HL-60/S4 treated with phorbol 12-myristate 13-acetate at 8.2 ng/mL for 4 days and 3 days (cell line): ENCODE measurements at regions not wholly inside any gene's neighbourhood (a gene's known extent, or its start where the extent isn't known, plus 50 kb on each side); places are given as distances from the start of the nearest gene placed in this dataset.
"Not testable (repeated sequence)": the region's sequence is repeated elsewhere in the genome, so short reads cannot be mapped to it uniquely, and the experiment has no call there.

Source experiments
- in situ Hi-C: fragments of 300-500 bp; cut with MboI; formaldehyde crosslinking; loops from 2 replicates; pipeline ENCODE4 v1.15.0; 2022; ENCODE audit warnings: low sequenced_read_pairs

DNA sequence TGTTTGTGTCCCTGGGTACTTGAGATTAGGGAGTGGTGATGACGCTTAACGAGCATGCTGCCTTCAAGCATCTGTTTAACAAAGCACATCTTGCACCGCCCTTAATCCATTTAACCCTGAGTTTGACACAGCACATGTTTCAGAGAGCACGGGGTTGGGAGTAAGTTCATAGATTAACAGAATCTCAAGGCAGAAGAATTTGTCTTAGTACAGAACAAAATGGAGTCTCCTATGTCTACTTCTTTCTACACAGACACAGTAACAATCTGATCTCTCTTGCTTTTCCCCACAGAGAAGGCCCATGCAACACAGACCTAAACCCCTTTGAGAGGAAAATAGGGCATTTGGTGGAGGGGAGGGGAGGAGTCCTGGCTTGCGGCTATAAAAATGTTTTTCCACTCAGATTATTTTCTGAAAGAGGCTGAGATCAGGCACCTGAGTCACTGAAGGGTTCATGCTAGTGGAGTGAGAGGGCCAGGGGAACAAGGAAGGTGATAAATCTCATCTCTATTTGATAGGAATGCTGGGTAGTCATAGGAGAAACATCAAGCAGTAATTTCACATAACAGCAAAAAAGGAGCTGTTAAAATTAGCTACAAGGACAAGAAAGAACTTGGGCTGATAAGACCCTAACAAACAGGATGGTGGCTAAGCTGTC is 136.9 kb downstream of the OR2B2 start:
- in situ Hi-C loops: not testable (repeated sequence)

DNA sequence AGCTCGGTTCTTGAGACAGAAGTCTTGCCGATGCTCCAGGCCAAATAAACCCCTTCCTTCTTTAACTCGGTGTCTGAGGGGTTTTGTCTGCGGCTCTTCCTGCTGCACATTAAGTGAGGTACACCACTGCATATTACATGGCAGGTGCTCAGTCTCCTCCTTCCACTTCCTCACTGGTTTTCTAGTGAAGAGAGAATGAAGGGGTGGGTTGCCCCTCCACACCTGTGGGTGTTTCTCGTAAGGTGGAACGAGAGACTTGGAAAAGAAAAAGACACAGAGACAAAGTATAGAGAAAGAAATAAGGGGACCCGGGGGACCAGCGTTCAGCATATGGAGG is 138.0 kb downstream of the OR2B2 start:
- in situ Hi-C loops: not testable (repeated sequence)

GRCh38 chr6:27773542-27774263 is 138.5 kb downstream of the OR2B2 start:
- in situ Hi-C loops: not testable (repeated sequence)

GRCh38 chr6:27772261-27773001 is 139.8 kb downstream of the OR2B2 start:
- in situ Hi-C loops: no loop called here

- in situ Hi-C loops: no loop called here
Observed at GRCh38 chr6:27771235-27771634, 141.0 kb downstream of the OR2B2 start.

DNA sequence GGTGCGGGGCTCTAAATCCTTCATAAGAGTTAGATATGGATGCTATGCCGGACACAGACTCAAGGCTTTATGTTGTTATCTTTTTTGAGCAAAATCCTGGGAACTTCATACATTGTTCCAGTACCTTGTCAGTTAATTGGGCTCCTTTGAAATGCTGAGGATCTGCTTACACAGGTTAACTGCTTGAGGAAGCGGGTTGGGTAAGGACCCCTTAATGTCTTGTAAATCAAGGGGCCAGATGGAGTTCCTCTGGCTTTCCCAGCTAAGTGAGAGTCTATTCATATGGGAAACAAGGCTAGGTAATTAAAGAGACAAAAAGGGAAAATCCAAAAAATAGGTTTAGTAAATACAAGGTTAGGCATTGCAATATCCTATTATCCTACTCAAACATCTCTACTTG is 141.5 kb downstream of the OR2B2 start:
- in situ Hi-C loops: no loop called here

DNA sequence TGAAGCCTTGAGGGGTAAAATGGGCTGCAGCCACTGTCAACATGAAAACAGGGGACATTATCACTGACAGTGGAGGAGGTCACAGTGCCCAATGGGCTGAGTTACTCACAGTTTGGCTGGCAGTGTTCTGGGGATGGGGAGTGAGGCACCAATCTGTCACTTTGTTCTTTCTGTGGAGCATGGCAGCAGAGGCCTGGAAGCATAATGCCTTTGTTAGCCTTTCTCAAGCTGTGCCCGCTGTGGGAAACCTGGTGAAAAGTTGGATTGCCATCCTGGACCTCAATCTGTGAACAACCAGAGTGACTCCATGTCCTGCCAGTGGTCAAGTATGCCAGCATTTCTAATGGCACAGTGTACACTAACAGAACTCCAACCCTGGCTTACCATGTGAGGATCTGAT is 143.6 kb downstream of the OR2B2 start:
- in situ Hi-C loops: no loop called here

DNA sequence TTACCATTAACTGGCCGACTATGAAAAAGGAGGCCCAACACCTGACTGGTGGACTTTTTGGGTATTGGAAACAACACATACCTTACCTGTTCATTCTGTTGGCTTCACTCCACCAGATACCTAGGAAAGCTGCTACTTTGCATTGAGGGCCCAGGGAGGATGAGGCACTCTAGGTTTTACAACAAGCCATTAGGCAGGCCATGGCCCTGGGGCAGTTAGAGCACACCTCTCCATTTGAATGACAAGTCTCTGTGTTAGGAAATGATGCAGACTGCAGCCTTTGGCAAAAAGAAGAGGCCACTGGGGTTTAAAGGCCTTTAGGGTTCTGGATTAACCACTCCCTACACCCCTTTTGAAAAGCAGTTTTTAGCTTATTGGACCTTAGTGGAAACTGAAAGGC is 144.3 kb downstream of the OR2B2 start:
- in situ Hi-C loops: no loop called here

DNA sequence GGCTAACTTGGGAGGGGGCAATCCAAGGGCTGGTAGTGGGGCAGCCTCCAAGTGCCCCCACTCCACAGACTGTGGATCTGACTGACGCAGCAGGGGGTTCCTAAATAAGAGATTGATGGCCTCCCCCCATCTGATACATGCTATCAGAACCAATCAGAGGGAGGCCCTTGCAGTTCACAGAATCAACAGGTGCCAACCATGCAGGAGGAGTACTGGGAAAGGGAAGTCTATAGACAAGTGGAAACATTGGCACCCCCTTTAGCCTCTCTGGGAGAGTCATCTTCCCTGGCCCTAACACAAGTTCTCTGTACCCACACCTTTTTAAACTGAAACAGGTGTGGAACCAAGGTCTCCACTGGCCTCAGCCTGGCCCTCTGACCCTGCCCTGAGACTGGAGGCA is 145.8 kb downstream of the OR2B2 start:
- in situ Hi-C loops: no loop called here

- in situ Hi-C loops: no loop called here
Observed at GRCh38 chr6:27765028-27765590, 147.1 kb downstream of the OR2B2 start.

- in situ Hi-C loops: no loop called here
Observed at GRCh38 chr6:27761391-27761790, 150.8 kb downstream of the OR2B2 start.

DNA sequence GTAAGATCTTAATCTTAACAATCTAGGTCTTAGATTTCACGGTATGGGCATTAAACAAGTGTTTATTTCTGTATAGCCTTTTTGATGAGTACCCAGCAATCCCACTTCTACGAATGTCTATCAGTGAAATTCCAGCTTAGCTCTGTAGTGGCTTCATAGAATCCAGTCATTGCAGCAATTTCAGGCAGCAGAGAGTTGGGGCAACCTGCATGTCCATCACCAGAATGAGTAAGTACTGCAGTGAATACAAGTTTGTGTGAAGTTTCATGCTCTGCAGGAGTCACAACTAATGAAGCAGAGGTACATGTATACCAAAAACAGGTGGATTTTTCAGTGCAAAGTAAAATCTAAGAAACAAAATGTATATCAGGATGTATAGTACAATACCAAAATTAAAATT is 151.7 kb downstream of the OR2B2 start:
- in situ Hi-C loops: no loop called here

DNA sequence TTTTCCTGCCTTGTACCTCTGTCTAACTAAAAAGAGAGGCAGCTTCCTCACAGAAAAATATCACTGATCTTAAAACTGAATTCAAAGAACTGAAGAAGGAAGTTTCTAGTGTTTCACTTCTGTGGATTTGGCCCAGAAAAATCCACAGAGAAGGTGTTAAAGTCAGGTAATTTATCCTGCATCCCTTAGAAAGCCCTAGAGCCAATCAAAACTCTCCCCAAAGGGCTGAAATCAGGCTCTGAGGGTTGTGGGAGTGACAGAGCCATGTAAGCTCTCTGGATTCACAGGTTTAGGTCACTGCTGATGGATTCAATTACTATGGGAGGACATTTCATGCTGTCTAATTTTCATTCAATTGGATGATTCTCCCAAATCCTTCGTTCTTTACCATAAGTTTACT is 152.3 kb downstream of the OR2B2 start:
- in situ Hi-C loops: no loop called here

DNA sequence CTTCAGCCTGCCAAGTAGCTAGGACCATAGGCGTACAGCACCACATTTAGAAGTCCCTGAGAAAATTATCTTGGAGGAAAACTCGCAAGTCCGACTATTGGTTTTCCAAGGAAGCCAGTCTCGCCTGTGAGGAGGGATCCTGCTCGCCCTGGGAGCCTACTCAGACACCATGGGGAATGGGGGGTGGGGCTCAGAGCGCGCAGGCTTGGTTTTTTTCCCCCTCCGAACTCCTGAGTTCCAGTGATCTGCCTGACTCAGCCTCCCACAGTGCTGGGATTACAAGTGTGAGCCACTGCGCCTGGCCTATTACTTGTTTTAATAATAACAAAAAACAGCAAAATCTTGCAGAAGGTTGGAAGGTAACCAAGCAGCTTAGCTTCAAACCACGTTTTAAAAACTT is 153.7 kb downstream of the OR2B2 start:
- in situ Hi-C loops: no loop called here

DNA sequence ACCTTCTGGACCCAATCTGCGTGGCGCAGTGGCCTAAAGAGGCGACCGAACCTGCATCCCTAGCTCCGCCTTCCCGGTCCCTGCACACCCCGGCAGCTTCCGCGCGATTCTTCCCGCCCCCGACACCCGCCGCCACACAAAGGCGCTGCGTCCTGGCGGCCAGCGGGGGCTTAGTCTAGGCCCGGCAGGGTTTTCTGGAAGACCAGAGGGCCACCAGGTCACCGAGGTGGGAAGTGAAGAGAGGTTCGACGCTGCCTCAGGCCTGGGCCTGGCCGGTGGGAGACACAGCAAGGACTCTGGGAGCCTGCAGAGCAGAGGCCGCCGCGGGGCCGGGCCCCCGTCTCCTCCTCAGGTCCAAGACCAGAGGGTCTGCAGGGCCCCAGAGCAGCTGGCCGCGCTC is 154.9 kb downstream of the OR2B2 start:
- in situ Hi-C loops: no loop called here

DNA sequence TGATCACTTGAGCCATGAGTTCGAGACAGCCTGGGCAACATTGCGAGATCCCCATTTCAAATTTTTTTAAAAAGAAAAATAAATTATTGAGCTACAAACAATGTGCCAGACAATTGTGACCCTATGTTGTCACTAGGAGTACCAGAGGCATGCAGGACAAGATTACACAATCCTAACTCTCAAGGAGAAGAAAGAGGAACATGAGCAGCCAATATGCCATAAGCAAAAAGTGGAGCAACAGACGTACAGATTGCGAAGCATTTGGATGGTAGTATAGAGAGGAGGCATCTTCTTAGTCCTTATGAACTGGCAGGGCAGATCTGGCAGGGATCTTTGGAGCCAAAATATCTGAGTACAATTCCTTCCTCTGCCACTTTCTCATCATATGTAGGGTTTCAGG is 156.4 kb downstream of the OR2B2 start:
- in situ Hi-C loops: no loop called here

DNA sequence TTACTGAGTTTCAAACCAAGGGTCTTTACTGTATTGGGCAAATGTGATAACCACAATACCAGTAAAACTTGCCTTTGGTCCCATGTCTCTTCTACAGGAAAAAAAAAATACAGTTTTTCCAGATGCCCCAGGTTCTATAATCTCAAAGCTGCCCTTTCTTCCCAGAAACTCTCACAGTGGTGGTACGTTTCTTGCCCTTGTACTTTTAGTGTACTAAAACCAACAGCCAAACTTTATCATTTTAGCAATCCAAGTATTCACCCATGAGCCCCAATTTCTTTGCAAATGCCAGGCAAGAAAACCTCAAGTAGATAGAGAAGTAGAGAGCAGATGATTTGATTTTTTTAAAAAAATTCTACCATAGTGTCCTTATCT is 157.8 kb downstream of the OR2B2 start:
- in situ Hi-C loops: no loop called here

GRCh38 chr6:27753668-27754407 is 158.4 kb downstream of the OR2B2 start:
- in situ Hi-C loops: no loop called here

- in situ Hi-C loops: no loop called here
Observed at GRCh38 chr6:27752038-27752885, 159.9 kb downstream of the OR2B2 start.

DNA sequence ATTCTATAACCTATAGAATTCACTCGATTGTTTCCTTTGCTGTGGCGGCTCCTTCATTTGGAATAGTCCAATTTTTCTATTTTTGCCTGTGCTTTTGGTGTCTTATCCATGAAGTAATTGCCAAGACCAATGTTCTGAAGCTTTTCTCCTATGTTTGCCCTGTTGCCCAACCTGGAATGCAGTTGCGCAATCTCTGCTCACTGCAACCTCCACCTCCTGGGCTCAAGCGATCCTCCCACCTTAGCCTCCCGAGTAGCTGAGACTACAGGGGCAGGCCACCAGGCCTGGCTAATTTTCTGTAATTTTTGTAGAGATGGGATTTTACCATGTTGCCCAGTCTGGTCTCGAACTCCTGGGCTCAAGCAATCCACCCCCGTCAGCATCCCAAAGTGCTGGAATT is 163.5 kb downstream of the OR2B2 start:
- in situ Hi-C loops: no loop called here
